B cell (primary cell): ENCODE measurements at regions not wholly inside any gene's neighbourhood (a gene's known extent, or its start where the extent isn't known, plus 50 kb on each side); places are given as distances from the start of the nearest gene placed in this dataset.
A peak's percentile ranks its signal among the peaks of the same experiment; 100 is the strongest.

ENCODE experiments used
- ATAC-seq: fragments of 200-7000 bp; cut with Tn5 transposase; one replicate; pipeline ENCODE4 v1.10.0; 2021; ENCODE audit warnings: low read depth, mild to moderate bottlenecking, moderate number of reproducible peaks, moderate library complexity
- CTCF ChIA-PET: fragments of 350-600 bp; sonication (Branson Sonifier 250); formaldehyde crosslinking; loops from one replicate; lab custom pipeline; 2021; ENCODE audit warnings: antibody characterized with exemption, inconsistent platforms; lab: Charles Lee
- POLR2A ChIA-PET: fragments of 350-600 bp; sonication (Branson Sonifier 250); formaldehyde crosslinking; loops from one replicate; lab custom pipeline; 2021; ENCODE audit warnings: antibody characterized with exemption; lab: Charles Lee
- DNase-seq: peaks from one replicate; pipeline ENCODE4 v3.0.0; 2013
- H2AFZ ChIP-seq: 2 replicates; pipeline ENCODE4 v1.6.1; 2012; ENCODE audit warnings: mild to moderate bottlenecking, low read depth, low read length; ENCODE audit not compliant: insufficient read depth, poor library complexity, severe bottlenecking
- H3K27ac ChIP-seq, 2 donors: 1 replicate in 1 of 2; 2 replicates in 1 of 2; pipeline ENCODE4 v1.5.1; 2012 to 2013; ENCODE audit warnings: low read length in 2 of 2, mild to moderate bottlenecking in 2 of 2, moderate library complexity in 1 of 2
- H3K27me3 ChIP-seq, 4 experiments: fragments of 200-600 bp in 1 of 4; sonication (generic) in 1 of 4; replicated peaks in 1 of 4; 1 replicate in 2 of 4; 2 replicates in 2 of 4; pipeline versions ENCODE4 v1.6.1 to v1.7.0; 2013 to 2016; ENCODE audit warnings: low read length in 3 of 4, mild to moderate bottlenecking in 2 of 4, mixed read lengths in 1 of 4, moderate library complexity in 1 of 4; ENCODE audit not compliant: insufficient read depth in 4 of 4, control insufficient read depth in 3 of 4; ENCODE audit errors: control extremely low read depth in 1 of 4
- H3K36me3 ChIP-seq, 2 experiments: replicated peaks in 1 of 2; 1 replicate in 1 of 2; 2 replicates in 1 of 2; pipeline versions ENCODE4 v1.6.1 to v1.7.1; 2013; ENCODE audit warnings: low read length in 1 of 2; ENCODE audit not compliant: insufficient read depth in 2 of 2, control insufficient read depth in 1 of 2; ENCODE audit errors: control extremely low read depth in 1 of 2, extremely low read depth in 1 of 2
- H3K4me1 ChIP-seq, 2 donors: fragments of 200-600 bp in 1 of 2; sonication (generic) in 1 of 2; 1 replicate in 1 of 2; 2 replicates in 1 of 2; pipeline versions ENCODE4 v1.5.1 to v1.6.1; 2013 to 2017; ENCODE audit warnings: low read length in 2 of 2; ENCODE audit not compliant: control insufficient read depth in 2 of 2, insufficient read depth in 2 of 2
- H3K4me2 ChIP-seq: replicated peaks from 2 replicates; pipeline ENCODE3; 2012; ENCODE audit warnings: mild to moderate bottlenecking, low read depth, low read length; ENCODE audit not compliant: poor library complexity, severe bottlenecking
- H3K4me3 ChIP-seq, 5 experiments: fragments of 200-600 bp in 1 of 5; sonication (generic) in 1 of 5; 1 replicate in 3 of 5; 2 replicates in 2 of 5; pipeline versions ENCODE4 v1.5.1 to v1.7.0; 2011 to 2016; ENCODE audit warnings: low read length in 4 of 5, mild to moderate bottlenecking in 4 of 5, low read depth in 2 of 5, control low read depth in 1 of 5, moderate library complexity in 1 of 5; ENCODE audit not compliant: insufficient read depth in 1 of 5; ENCODE audit errors: control extremely low read depth in 1 of 5, extremely low read depth in 1 of 5
- H3K79me2 ChIP-seq: fragments of 200-600 bp; sonication (generic); one replicate; pipeline ENCODE4 v1.6.0; 2016; ENCODE audit warnings: low read length; ENCODE audit not compliant: control insufficient read depth, insufficient read depth
- H3K9ac ChIP-seq: fragments of 200-600 bp; sonication (generic); 2 replicates; pipeline ENCODE4 v1.6.1; 2017; ENCODE audit warnings: mild to moderate bottlenecking, low read length, moderate library complexity
- H3K9me3 ChIP-seq, 3 donors: one replicate each; pipeline versions ENCODE4 v1.6.1 to v1.7.1; 2013; ENCODE audit warnings: low read length in 2 of 3; ENCODE audit not compliant: control insufficient read depth in 2 of 3, insufficient read depth in 1 of 3; ENCODE audit errors: control extremely low read depth in 1 of 3
- H4K20me1 ChIP-seq: 2 replicates; pipeline ENCODE4 v1.6.0; 2012; ENCODE audit warnings: mild to moderate bottlenecking, low read length; ENCODE audit not compliant: insufficient read depth, control insufficient read depth, poor library complexity, severe bottlenecking
- H3K27ac Mint-ChIP-seq: one replicate; pipeline ENCODE4 v1.8.0; 2021; ENCODE audit warnings: mixed read lengths
- H3K27me3 Mint-ChIP-seq: one replicate; pipeline ENCODE4 v1.8.0; 2021; ENCODE audit warnings: mixed read lengths
- H3K4me1 Mint-ChIP-seq: one replicate; pipeline ENCODE4 v1.8.0; 2021; ENCODE audit warnings: mixed read lengths
- H3K4me3 Mint-ChIP-seq: one replicate; pipeline ENCODE4 v1.8.0; 2021; ENCODE audit warnings: mixed read lengths
- H3K9me3 Mint-ChIP-seq: one replicate; pipeline ENCODE4 v1.8.0; 2022; ENCODE audit warnings: mixed read lengths; ENCODE audit not compliant: insufficient read depth
- EZH2 ChIP-seq: IDR thresholded peaks from 2 replicates; pipeline ENCODE4 v1.6.1; 2012; ENCODE audit warnings: borderline replicate concordance, low read depth, mild to moderate bottlenecking, moderate library complexity, low read length; ENCODE audit not compliant: insufficient read depth, poor library complexity, severe bottlenecking
- WGBS: methylation state at CpG from one replicate; pipeline ENCODE4 v1.1.5; 2013; ENCODE audit warnings: missing lambda C conversion rate; ENCODE audit not compliant: insufficient coverage; 5-methylcytosine and 5-hydroxymethylcytosine counted together
- intact Hi-C: fragments of 100-400 bp; cut with micrococcal nuclease; formaldehyde crosslinking; loops from one replicate; pipeline ENCODE4 v1.10.0; 2022
- TF ChIP-seq, protein P1 (sequence below): fragments of 200-600 bp; IDR thresholded peaks from one replicate; pipeline ENCODE4 v1.8.0; 2022; ENCODE audit warnings: antibody characterized with exemption, mild to moderate bottlenecking

DNA sequence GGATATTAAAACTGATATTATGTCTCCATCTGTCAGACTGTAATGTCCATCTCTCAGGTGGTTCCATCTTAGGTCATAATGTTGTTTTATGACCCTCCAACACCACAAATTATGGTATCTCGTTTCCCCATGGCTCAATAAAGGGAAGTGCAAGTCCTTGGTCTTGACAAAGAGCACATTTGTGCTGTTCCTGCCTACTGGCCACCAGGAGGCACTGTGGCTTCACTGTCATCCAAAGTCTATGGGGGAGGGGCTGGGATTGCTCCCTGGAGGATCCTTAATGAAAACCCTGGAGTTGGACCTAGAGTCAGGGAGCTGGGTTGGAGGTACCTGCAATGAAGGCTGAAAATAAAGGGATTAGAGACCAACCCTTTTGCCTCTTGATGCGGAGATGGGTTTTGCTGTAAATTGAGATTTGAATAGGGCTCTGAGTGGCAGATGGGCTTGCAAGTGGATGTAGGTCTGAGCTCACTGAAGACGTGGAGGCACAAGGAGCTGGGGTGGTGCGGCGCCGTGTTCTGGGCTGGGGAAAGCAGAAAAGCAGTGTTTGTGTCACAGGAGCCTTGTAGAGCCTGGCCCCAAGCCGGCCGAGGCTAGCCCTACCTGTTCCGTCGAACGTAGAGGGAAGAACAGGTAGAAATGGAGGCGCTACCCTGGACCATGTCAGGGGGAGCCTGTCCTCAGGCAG, 180.5 kb upstream of the PRSS58 start:
- Mint-ChIP-seq H3K4me3 (no peak overlapping the region), H3K27me3 (peaks cover 42% of the 10 kb centered on the region), H3K9me3 (no peaks in the 10 kb centered on the region), H3K4me1 (peaks cover 19% of the 10 kb centered on the region), H3K27ac (no peak overlapping the region)
- H3K9me3 ChIP-seq, result no peaks in the 10 kb centered on the region
- no peaks in the 10 kb centered on the region for H3K36me3 ChIP-seq
- 85% methylated on average over 11 of the region's 12 CpGs for WGBS
- no peak overlapping the region for H3K27ac ChIP-seq
- TF ChIP-seq, protein P1, sequence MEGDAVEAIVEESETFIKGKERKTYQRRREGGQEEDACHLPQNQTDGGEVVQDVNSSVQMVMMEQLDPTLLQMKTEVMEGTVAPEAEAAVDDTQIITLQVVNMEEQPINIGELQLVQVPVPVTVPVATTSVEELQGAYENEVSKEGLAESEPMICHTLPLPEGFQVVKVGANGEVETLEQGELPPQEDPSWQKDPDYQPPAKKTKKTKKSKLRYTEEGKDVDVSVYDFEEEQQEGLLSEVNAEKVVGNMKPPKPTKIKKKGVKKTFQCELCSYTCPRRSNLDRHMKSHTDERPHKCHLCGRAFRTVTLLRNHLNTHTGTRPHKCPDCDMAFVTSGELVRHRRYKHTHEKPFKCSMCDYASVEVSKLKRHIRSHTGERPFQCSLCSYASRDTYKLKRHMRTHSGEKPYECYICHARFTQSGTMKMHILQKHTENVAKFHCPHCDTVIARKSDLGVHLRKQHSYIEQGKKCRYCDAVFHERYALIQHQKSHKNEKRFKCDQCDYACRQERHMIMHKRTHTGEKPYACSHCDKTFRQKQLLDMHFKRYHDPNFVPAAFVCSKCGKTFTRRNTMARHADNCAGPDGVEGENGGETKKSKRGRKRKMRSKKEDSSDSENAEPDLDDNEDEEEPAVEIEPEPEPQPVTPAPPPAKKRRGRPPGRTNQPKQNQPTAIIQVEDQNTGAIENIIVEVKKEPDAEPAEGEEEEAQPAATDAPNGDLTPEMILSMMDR, result no peak
- TF ChIP-seq EZH2, result no peak
- intact Hi-C loops, result no loop called here
- H3K4me1 ChIP-seq, result peaks cover 3 to 13% of the 10 kb centered on the region in 2 donors
- DNase-seq (peak; percentile 8), ATAC-seq (no peak)
- no peak overlapping the region for H3K4me3 ChIP-seq
- no peaks in the 10 kb centered on the region for H3K27me3 ChIP-seq
- H3K4me2 ChIP-seq, result no peak overlapping the region
- ChIA-PET CTCF (no interaction called here), POLR2A (no interaction called here)
- H3K9ac ChIP-seq, result no peak overlapping the region
- H4K20me1 ChIP-seq, result no peaks in the 10 kb centered on the region
- H2AFZ ChIP-seq, result no peak overlapping the region
- no peaks in the 10 kb centered on the region for H3K79me2 ChIP-seq

DNA sequence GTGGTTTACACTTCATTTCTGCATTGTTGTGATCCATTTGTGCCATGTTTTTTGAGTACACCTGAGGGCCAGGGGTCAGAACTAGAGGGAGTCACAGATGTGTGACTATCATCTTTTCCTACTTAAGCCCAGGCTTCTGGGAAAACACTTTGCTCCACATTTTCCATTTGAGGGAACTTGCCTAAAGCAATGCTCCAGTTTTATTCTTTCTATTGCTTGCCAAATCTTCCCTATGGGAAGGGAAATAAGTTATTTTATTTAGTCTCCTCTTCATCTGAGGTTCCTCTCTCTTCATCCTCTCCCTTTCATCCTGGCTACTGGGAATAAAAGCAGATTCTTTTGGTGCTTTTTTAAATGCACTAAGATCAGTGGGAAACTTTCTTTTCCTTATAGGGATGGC, 179.9 kb upstream of the PRSS58 start:
- DNase-seq, result no peak
- Histone ChIP-seq H2AFZ (no peak overlapping the region), H3K4me2 (no peak overlapping the region), H3K27me3 (no peaks in the 10 kb centered on the region), H3K9ac (no peak overlapping the region), H3K27ac (no peak overlapping the region), H3K79me2 (no peaks in the 10 kb centered on the region), H4K20me1 (no peaks in the 10 kb centered on the region), H3K4me1 (peaks cover 3 to 13% of the 10 kb centered on the region in 2 donors), H3K36me3 (no peaks in the 10 kb centered on the region), H3K9me3 (no peaks in the 10 kb centered on the region), H3K4me3 (no peak overlapping the region)
- ChIA-PET POLR2A (no interaction called here), CTCF (no interaction called here)
- Mint-ChIP-seq H3K27me3 (peaks cover 42% of the 10 kb centered on the region), H3K4me1 (peaks cover 19% of the 10 kb centered on the region), H3K4me3 (no peak overlapping the region), H3K9me3 (no peaks in the 10 kb centered on the region), H3K27ac (no peak overlapping the region)
- intact Hi-C loops, result no loop called here
- ATAC-seq, result no peak
- TF ChIP-seq, protein P1, result no peak
- TF ChIP-seq EZH2, result no peak
